ENCODE measurements at regions not wholly inside any gene's neighbourhood (a gene's known extent, or its start where the extent isn't known, plus 50 kb on each side); places are given as distances from the start of the nearest gene placed in this dataset.

DNA sequence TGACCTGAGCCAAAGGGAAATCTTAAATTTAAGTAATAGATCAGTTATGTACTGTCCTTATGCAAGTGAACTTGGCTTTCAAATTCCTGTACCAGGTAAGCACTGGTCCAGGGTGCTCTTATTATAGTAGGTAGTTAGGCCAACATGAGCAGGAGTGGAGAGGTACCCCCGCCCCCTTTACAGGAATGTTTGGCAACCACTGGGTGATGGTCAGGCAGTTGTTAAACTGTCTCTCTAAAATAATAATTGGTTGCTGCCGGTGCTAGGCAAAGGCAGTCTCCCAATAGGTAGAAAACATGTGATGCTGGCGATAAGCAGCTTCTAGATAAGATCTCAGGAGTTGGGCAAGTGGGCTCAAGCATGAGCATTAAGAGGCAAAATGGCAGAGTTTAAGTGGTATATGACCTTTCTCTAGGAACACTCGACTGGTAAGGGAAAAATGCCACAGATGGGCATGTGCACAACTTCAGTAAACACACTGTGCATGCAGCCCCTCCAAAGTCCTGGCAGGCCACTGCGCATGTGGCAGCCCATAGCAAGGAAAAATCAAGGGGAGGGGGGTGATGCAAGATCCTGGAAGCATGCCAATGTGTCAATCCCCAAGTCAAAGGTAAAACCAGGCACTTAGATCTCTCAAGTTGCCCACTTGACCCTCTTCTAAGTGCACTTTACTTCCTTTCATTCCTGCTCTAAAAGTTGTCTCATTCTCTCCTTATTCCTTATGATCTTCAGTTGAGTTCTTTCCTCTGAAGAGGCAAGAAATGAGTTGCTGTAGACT, 1239.7 kb downstream of the C4orf33 start:
- no peak for TF ChIP-seq NFRKB (IDR thresholded peaks at IDR 0.05)
- TF ChIP-seq SUZ12 (IDR thresholded peaks at IDR 0.05), result no peak
- no peak for TF ChIP-seq L3MBTL2 (conservative IDR thresholded peaks at IDR 0.05)
- no peak for TF ChIP-seq ELF4 (IDR thresholded peaks at IDR 0.05)
- no peak for TF ChIP-seq BHLHE40 (IDR thresholded peaks at IDR 0.05; ENCODE audit: borderline replicate concordance)
- no peak for TF ChIP-seq ZNF384 (IDR thresholded peaks at IDR 0.05)
- TF ChIP-seq HDGF (IDR thresholded peaks at IDR 0.05; ENCODE audit: borderline replicate concordance), result no peak
- no peak for TF ChIP-seq ARNT (IDR thresholded peaks at IDR 0.05)
- TF ChIP-seq FOXM1 (IDR thresholded peaks at IDR 0.05; ENCODE audit: borderline replicate concordance), result no peak
- no peak for TF ChIP-seq FOXA1 (IDR thresholded peaks at IDR 0.05)
- TF ChIP-seq CTBP1 (IDR thresholded peaks at IDR 0.05; ENCODE audit: borderline replicate concordance), result no peak
- no peak for TF ChIP-seq LEF1 (IDR thresholded peaks at IDR 0.05; ENCODE audit: borderline replicate concordance)
- TF ChIP-seq FOXK2 (IDR thresholded peaks at IDR 0.05), result no peak
- no peak for TF ChIP-seq SP1 (IDR thresholded peaks at IDR 0.05)
- no peak for TF ChIP-seq TARDBP (IDR thresholded peaks at IDR 0.05)
- TF ChIP-seq, protein P1, sequence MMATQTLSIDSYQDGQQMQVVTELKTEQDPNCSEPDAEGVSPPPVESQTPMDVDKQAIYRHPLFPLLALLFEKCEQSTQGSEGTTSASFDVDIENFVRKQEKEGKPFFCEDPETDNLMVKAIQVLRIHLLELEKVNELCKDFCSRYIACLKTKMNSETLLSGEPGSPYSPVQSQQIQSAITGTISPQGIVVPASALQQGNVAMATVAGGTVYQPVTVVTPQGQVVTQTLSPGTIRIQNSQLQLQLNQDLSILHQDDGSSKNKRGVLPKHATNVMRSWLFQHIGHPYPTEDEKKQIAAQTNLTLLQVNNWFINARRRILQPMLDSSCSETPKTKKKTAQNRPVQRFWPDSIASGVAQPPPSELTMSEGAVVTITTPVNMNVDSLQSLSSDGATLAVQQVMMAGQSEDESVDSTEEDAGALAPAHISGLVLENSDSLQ (IDR thresholded peaks at IDR 0.05), result no peak
- ChIA-PET CTCF (no interaction called here), POLR2A (no interaction called here)

DNA sequence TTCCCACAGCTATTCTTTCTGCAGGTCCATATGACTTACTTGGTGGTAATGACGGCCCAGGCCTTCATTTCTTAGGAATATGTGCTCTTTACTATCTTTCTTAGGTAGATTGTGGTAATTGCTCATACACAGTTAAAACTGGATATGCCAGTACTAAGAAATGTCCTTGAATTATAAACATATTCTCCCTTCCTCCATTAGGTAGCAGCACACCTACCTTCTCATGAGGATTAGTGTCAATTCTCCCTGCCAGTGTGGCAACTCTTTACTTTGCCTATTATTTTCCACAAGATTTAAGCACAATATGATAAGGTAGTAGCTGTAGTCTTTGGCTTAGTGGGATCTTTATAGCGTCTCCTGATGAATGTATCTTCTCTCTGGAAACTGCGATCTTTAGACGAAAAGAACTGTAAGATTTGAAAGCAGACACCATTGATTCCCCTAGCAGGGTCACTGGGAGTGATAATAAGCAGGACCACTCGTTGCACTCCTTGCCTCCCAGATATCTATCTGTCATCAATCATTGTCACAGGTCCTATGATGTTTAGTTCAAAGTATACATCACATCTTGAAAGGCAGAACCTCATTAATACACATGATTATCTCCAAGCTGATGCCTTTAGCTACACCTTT, 1240.7 kb downstream of the C4orf33 start:
- ChIA-PET CTCF (no interaction called here), POLR2A (no interaction called here)
- DNase-seq (ENCODE audit: extremely low spot score), result no peak
- TF ChIP-seq ARNT (IDR thresholded peaks at IDR 0.05), result no peak
- no peak for TF ChIP-seq LEF1 (IDR thresholded peaks at IDR 0.05; ENCODE audit: borderline replicate concordance)
- TF ChIP-seq BHLHE40 (IDR thresholded peaks at IDR 0.05; ENCODE audit: borderline replicate concordance), result no peak

More for the DNA sequence above, 1239.7 kb downstream of the C4orf33 start:
- no peak for DNase-seq (ENCODE audit: extremely low spot score)

DNA sequence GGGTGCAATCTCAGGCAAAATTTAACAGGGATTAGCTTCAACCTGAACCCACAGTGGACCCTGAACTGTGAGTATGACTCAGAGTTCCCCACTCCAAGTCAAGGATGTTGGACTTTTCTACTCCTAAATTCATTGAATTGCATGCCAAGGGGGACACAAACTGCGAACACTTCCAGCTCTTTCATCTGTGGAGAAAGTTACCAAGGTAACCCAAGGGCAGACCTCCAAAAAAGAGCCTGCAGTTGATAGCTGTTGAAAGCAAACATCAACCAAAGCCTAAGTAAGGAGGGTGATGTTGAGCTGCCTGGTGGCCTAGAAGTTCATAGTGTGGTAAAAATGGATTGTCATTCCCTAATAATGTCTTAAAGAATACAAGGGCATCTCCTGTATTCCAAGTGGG, 1242.9 kb downstream of the C4orf33 start:
- DNase-seq (ENCODE audit: extremely low spot score), result no peak
- ChIA-PET POLR2A (no interaction called here), CTCF (no interaction called here)
- no peak for TF ChIP-seq L3MBTL2 (conservative IDR thresholded peaks at IDR 0.05)
- TF ChIP-seq ZNF384 (IDR thresholded peaks at IDR 0.05), result no peak
- no peak for TF ChIP-seq CTBP1 (IDR thresholded peaks at IDR 0.05; ENCODE audit: borderline replicate concordance)

DNA sequence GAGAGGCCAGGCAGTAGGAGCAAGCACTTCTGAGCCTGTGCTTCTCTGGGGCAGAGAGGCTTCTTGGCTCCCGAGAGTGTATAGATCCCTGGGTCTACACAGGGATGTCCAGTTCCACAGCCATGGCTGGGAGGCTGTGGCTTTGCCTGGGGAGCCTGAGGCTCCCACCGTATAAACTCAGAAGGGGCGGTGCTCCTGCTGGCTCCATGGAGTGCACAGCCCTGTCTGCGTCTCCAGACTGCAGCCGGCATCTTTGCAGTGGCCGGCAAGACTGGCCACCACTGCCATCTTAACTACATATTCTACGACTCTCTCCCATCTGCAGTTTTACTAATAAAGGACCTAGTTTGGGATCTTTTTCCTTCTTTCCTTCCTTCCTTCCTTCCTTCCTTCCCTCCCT, 1253.8 kb downstream of the C4orf33 start:
- ChIA-PET CTCF (no interaction called here), POLR2A (no interaction called here)
- no peak for TF ChIP-seq HDGF (IDR thresholded peaks at IDR 0.05; ENCODE audit: borderline replicate concordance)
- no peak for TF ChIP-seq L3MBTL2 (conservative IDR thresholded peaks at IDR 0.05)
- DNase-seq (ENCODE audit: extremely low spot score), result no peak

DNA sequence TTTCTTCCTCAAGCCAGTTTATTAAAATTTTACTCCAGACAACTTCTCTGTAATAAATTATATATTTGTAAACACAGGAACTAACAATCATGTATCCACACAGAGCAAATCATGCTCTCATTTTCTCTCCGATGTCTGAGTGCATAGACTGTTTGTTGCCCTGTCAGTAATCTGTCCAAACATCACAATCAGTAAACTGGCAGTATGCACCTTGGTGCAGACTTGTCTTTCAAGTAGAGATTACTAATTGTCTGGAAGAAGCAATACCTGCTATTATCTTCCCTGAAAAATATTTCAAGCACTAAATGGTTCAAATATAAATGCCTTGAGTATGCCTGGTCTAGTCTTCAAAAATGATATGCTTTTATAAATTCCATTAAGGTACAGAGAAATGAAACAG, 1260.9 kb downstream of the C4orf33 start:
- CTCF ChIA-PET, result no interaction called here
- POLR2A ChIA-PET, result no interaction called here
- TF ChIP-seq ZNF384 (IDR thresholded peaks at IDR 0.05), result no peak
- TF ChIP-seq BHLHE40 (IDR thresholded peaks at IDR 0.05; ENCODE audit: borderline replicate concordance), result no peak
- TF ChIP-seq SP1 (IDR thresholded peaks at IDR 0.05), result no peak
- no peak for TF ChIP-seq FOXA1 (IDR thresholded peaks at IDR 0.05)
- TF ChIP-seq TARDBP (IDR thresholded peaks at IDR 0.05), result no peak
- no peak for TF ChIP-seq FOXM1 (IDR thresholded peaks at IDR 0.05; ENCODE audit: borderline replicate concordance)
- no peak for TF ChIP-seq FOXK2 (IDR thresholded peaks at IDR 0.05)
- TF ChIP-seq HDGF (IDR thresholded peaks at IDR 0.05; ENCODE audit: borderline replicate concordance), result no peak
- no peak for TF ChIP-seq ARNT (IDR thresholded peaks at IDR 0.05)
- no peak for TF ChIP-seq NFRKB (IDR thresholded peaks at IDR 0.05)
- no peak for TF ChIP-seq ELF4 (IDR thresholded peaks at IDR 0.05)
- TF ChIP-seq SUZ12 (IDR thresholded peaks at IDR 0.05), result no peak
- no peak for DNase-seq (ENCODE audit: extremely low spot score)

DNA sequence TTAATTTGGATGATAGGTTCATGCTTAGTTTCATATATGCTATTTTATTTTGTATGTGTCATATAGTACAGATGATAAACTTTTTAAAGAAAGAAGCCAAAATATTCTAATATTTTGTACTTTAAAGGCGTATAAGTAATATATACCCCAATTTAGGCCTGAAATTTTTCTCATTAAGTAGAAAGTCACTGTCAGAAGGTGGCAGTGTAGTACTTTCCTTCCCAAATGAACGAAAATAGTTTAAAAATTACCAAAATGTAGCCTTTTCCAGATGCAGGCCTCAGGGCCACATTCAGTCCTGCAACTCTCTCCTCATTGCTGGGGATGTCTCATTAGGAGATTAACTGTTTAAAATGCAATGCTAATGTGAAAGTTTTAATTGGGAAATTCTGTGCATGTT, 1263.6 kb downstream of the C4orf33 start:
- no peak for DNase-seq (ENCODE audit: extremely low spot score)
- ChIA-PET POLR2A (no interaction called here), CTCF (no interaction called here)
- TF ChIP-seq ELF4 (IDR thresholded peaks at IDR 0.05), result no peak

DNA sequence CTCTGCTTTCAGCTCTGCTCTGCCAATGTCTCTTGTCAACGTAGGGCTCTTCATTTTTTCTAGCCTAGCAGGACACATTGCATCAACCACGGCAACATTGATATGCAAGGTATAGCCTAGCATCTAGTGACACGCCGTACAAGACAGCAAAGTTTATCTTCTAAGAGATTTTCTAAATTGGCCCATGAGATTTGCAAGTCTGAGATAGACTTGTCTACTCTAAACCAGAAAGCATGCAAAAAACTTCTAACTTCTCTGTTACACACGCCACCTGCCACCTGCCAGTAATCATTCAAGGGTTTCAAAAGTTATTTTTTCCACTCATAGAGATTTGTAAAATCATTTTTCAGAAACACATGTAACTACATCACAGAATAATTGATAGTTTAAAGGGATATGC, 1265.7 kb downstream of the C4orf33 start:
- ChIA-PET CTCF (no interaction called here), POLR2A (no interaction called here)
- no peak for TF ChIP-seq CTBP1 (IDR thresholded peaks at IDR 0.05; ENCODE audit: borderline replicate concordance)
- TF ChIP-seq BHLHE40 (IDR thresholded peaks at IDR 0.05; ENCODE audit: borderline replicate concordance), result no peak
- TF ChIP-seq ARNT (IDR thresholded peaks at IDR 0.05), result no peak
- TF ChIP-seq FOXM1 (IDR thresholded peaks at IDR 0.05; ENCODE audit: borderline replicate concordance), result no peak
- no peak for TF ChIP-seq TARDBP (IDR thresholded peaks at IDR 0.05)
- no peak for TF ChIP-seq NFRKB (IDR thresholded peaks at IDR 0.05)
- no peak for TF ChIP-seq FOXK2 (IDR thresholded peaks at IDR 0.05)
- TF ChIP-seq SP1 (IDR thresholded peaks at IDR 0.05), result no peak
- no peak for DNase-seq (ENCODE audit: extremely low spot score)

DNA sequence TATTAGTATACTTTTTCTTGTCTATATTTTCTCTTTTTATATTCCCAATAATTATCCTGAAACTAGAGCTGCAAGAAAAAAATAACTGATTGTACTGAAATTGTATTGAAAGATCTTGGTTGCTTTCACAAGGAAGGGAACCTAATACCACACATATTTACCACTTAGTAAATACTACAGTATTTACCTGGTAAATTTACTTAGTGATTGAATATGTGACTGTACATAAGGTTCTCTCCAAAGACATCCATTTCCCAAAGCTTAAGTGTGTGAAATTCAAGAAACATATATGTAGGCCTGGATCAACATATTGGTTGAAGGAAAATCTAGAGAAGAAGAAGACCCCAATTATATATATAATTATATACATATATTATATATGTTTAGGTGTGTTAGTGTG, 1272.7 kb downstream of the C4orf33 start:
- CTCF ChIA-PET, result no interaction called here
- DNase-seq (ENCODE audit: extremely low spot score), result no peak
- POLR2A ChIA-PET, result no interaction called here
- TF ChIP-seq ARNT (IDR thresholded peaks at IDR 0.05), result no peak

Measured in HEK293T (cell line).